SW 1271 (cell line): ENCODE measurements at regions not wholly inside any gene's neighbourhood (a gene's known extent, or its start where the extent isn't known, plus 50 kb on each side); places are given as distances from the start of the nearest gene placed in this dataset.
"Not testable (repeated sequence)": the region's sequence is repeated elsewhere in the genome, so short reads cannot be mapped to it uniquely, and the experiment has no call there.

ENCODE experiments used
- DNase-seq, 2 experiments: peaks; one replicate each; lab custom pipeline; 2025; lab: John Stamatoyannopoulos, UW

- no peak for DNase-seq
These were observed 161.3 kb upstream of the RREB1 start for GRCh38 chr6:6946206-6947155.

DNA sequence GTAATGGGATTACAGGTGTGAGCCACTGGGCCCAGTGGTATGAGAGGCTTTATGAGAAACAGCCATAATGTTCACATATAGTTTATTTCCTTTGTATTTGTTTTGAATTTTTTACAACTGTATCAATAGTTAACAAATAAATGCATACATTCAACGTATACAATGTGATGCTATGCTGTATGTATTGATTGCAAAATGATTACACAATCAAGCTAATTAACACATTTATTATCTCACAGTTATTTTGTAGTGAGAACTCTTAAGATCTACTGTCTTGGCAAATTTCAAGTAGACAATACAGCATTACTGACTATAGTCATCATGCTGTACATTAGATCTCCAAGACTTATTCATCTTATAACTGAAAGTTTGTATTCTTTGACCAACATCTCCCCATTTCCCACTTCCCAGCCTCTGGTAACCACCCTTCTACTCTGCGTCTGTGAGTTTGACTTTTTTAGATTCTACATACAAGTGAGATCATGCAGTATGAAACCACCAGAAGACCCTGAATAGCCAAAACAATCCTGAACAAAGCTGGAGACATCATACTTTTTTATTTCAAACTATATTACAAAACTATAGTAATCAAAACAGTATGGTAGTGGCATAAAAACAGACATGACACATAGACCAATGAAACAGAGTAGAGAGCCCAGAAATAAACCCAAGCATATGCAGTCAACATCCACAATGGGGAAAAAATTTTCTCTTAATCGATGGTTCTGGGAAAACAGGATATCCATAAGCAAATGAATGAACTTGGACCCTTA is 157.2 kb upstream of the RREB1 start:
- no peak for DNase-seq

DNA sequence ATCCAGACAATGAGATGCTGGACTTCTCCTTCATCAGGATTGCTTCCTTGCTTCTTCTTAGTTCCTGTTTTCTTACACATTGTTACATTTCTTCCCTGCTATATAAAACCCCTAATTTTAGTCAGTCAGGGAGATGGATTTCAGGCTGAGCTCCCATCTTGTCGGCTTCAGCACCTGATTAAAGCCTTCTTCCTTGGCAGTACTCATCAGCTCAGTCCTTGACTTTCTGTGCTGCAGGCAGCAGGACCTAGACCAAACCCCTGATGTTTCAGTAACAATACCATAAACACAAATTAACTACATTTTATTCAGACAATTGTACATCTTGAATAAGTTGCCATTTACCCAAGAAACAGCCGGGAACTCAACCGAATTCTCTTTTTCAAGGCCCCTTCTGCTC is 156.4 kb upstream of the RREB1 start:
- no peak for DNase-seq

- DNase-seq: no peak
These were observed 155.3 kb upstream of the RREB1 start for GRCh38 chr6:6952484-6952883.

GRCh38 chr6:6952927-6953326 is 154.8 kb upstream of the RREB1 start:
- DNase-seq: not testable (repeated sequence)

DNA sequence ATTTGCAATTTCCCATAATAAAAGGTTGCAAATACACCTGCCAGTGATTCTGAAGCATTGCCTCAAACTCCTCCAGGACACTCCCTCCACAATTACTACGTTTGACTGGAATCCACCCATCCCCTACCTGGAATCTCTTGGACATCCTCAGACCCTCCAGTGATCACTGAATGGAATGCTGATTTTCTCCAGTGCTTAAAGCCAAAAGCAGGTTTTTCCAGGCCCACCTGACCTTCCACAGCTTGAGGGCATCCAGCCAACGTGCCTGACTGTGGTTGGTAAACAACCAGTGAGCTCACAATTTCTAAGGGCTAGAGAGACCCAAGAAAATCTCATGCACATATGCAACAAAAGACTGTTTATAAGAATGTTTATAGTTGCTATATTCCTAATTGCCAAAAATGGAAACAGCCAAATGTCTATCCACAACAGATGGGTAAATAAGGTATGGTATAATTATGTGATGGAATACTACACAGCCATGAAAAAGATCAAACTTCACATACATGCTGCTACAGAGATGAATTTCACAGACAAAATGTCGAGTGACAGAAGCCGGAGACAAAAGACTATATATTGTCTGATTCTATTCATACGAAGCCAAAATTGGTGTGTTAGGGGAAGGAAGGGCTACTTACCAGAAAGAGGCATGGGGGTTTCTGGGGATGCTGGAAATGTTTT is 147.1 kb upstream of the RREB1 start:
- DNase-seq: no peak

GRCh38 chr6:6962086-6962485 is 145.7 kb upstream of the RREB1 start:
- no peak for DNase-seq

DNA sequence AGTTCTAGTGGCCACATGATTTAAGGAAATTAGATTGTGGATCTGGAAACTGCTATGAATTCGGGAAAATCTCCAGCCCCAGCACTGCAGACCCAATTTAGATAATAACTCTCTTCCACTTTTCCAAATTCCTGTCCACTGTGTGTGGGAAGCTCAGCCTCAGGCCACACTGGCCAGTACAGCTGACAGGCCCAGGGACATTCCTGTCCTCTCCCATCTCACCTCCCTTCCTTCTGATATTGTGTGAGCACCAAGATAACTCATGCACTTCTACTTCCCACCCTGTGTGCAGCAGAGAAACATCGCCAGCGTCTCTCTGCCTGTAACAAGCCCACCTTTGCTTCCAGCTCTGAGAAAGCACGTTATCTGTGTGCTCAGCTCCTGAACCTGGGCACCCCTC is 145.1 kb upstream of the RREB1 start:
- DNase-seq: no peak

GRCh38 chr6:6963390-6963789 is 144.4 kb upstream of the RREB1 start:
- DNase-seq: not testable (repeated sequence)

DNA sequence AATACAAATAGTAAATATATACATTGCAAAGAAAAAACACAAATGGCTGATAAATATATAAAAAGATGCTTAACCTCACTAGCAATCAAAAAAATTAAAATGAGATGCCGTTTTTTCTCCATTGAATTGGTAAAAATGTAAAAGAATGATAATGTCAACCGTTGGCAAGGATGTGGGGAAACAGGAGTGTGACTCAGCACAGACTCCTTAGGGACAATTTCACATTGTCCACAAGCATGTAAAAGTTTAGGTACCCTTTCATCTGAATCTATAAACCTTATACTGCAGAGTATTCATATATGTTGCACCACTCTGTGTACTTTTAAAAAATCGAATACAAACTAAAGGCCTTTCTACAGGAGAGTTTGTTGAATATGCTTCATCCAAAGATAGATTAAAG is 143.1 kb upstream of the RREB1 start:
- no peak for DNase-seq

GRCh38 chr6:6966127-6966526 is 141.6 kb upstream of the RREB1 start:
- no peak for DNase-seq

DNA sequence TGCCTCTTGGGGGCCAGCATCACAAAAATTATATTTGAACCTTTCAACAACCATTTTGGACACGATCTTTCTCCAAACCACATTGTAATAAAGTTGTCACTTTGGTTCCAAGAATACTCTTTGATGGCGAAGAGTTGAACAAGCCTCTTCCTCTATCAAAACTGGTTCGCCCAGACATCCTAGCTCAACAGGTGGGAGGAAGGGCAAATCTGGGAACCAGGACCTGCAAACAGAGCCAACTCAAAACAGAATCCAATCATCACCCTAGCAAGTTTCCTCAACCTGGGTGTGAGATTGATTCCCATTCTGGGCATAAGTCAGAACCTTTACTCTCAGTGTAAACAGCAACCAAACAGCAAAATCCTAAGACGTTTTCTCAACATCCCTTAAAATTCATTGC is 141.2 kb upstream of the RREB1 start:
- no peak for DNase-seq

- no peak for DNase-seq
These were observed 139.4 kb upstream of the RREB1 start for GRCh38 chr6:6968357-6968730.

DNA sequence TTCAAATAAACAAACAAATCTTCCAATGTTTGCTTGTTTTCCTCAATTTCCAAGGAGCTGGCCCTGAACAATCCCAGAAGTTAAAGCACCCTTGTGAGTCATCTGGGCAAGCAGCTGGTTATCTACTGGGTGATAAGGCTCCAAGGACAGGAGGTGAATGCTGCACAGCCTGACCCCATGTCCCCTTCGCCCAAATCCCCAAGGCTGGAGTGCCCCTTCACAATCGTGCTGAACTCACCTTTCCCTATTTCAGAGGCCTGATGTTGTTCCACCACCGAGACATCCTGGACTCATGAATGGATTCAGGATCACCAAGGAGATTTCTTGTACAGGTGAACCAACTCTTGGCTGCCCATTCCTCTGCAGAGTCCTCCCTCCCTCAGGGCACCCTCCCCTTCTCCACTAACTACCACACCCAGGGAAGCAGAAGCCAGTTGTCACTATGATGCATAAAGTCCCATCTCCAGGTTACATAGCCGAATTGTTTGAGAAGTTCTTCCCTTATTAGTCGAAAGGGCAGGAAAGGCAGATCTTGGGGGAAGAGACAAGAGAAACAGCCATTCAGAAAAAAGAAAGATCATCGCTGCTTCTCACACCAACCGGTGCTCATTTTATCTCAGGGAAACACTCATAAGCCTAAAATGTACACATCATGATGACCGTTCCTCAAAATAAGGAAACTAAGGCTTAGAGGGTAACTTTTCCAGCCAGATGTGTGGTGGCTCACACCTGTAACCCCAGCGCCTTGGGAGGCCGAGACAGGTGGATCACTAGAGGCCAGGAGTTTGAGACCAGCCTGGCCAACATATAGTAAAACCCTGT is 138.8 kb upstream of the RREB1 start:
- DNase-seq: no peak

- DNase-seq: no peak
These were observed 138.0 kb upstream of the RREB1 start for GRCh38 chr6:6969761-6970223.

DNA sequence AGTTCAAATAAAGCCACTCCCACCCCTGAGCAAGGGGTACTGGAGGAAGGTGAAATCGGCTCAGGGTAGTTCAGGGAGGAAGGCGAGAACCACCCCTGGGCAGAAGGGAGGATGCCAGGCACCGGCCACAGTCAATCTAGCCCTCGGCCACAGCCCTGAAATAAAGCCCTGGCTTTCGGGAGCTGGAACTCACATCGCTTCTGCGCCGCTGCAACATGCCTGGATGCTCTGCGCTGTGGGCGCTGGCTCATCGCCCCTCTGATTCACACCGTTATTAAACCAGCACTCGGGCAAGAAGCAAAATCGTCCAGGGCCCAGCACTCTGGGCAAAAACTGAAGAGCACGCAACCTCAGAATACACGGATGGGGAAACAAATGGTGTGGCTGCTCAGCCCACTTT is 136.9 kb upstream of the RREB1 start:
- no peak for DNase-seq

DNA sequence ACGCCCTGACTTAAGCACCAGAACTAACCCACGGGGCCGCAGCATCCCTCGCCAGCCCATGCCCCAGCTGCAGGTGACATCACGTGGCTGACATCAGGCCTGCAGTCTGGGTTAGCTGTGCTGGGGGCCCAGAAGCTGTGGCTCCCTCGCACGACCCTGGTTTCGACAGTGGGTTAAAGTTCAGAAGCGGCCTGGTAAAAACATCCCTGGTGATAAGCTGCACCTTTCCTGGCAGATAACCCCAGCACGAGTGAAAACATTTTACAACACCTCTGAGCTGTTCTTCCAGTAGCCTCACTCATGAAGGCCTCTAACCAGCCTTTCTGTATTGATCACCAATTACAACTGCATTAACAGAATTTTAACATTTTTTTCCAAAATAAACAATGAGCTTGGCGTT is 136.4 kb upstream of the RREB1 start:
- DNase-seq: no peak

DNA sequence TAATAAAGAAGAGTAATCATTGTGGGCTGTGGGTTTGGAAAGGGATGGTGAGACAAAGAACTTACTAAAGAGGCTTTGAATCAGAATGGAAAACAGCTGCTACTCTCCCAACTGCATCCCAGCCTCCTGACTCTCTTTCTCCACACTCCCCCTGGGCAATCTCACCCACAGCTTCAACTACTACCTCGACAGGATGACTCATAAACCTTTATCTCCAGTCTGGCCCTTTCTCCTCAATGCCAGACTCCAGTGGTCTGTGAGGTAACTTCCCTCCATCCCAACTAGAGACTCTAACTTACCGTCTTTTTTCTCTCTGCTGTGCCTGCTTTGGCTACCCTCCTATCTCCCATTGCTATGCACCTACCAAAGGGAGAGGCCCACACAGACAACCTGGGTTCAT is 135.3 kb upstream of the RREB1 start:
- DNase-seq: no peak

DNA sequence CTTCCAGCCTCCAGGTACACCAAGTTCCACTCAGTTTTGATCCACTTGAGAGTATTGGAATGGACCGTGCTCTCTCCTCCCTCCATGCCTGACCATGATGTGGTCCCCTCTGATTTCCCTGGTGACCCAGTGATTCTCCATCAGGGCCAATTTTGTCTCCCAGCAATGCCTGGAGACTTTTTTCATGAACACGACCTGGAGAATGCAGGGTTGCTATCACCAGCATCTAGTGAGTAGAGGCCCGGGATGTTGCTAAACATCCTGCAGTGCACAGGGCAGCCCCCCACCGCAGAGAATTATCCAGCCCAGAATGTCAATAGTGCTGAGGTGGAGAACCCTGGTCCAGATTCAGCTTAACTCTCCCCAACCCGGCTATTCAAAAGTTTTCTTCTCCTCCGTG is 134.0 kb upstream of the RREB1 start:
- DNase-seq: no peak

GRCh38 chr6:6975459-6976111 is 132.2 kb upstream of the RREB1 start:
- no peak for DNase-seq

- DNase-seq: no peak
These were observed 131.6 kb upstream of the RREB1 start for GRCh38 chr6:6976193-6976592.
